ENCODE measurements at regions not wholly inside any gene's neighbourhood (a gene's known extent, or its start where the extent isn't known, plus 50 kb on each side); places are given as distances from the start of the nearest gene placed in this dataset.

- TF ChIP-seq CTCF (IDR thresholded peaks at IDR 0.05), result no peak
Measured at GRCh38 chr5:63555874-63556273, 406.4 kb downstream of the HTR1A start.

- no peak for TF ChIP-seq CTCF (IDR thresholded peaks at IDR 0.05)
Measured at GRCh38 chr5:63554191-63554590, 408.1 kb downstream of the HTR1A start.

GRCh38 chr5:63553073-63553472 lies 409.2 kb downstream of the HTR1A start:
- no peak for TF ChIP-seq CTCF (IDR thresholded peaks at IDR 0.05)

GRCh38 chr5:63535840-63536602 lies 426.2 kb downstream of the HTR1A start:
- TF ChIP-seq CTCF (IDR thresholded peaks at IDR 0.05), result no peak

- no peak for TF ChIP-seq CTCF (IDR thresholded peaks at IDR 0.05)
Measured at GRCh38 chr5:63524281-63524680, 438.0 kb downstream of the HTR1A start.

GRCh38 chr5:63516006-63516405 lies 446.2 kb downstream of the HTR1A start:
- no peak for TF ChIP-seq CTCF (IDR thresholded peaks at IDR 0.05)

GRCh38 chr5:63500242-63500641 lies 462.0 kb downstream of the HTR1A start:
- no peak for TF ChIP-seq CTCF (IDR thresholded peaks at IDR 0.05)

GRCh38 chr5:63495225-63495624 lies 467.0 kb downstream of the HTR1A start:
- no peak for TF ChIP-seq CTCF (IDR thresholded peaks at IDR 0.05)

All from LNCAP (cell line).